Naive B cell (primary cell): ENCODE measurements at regions not wholly inside any gene's neighbourhood (a gene's known extent, or its start where the extent isn't known, plus 50 kb on each side); places are given as distances from the start of the nearest gene placed in this dataset.

ENCODE experiments used
- ATAC-seq, 2 donors: fragments of 150-1000 bp; cut with Tn5 transposase; 2 replicates each; pipeline ENCODE4 v1.10.0; 2021; ENCODE audit warnings: low read depth in 2 of 2, mild to moderate bottlenecking in 2 of 2, moderate library complexity in 2 of 2
- DNase-seq: peaks from one replicate; pipeline ENCODE4 v3.0.0; 2022
- H3K27ac Mint-ChIP-seq, 6 donors: one replicate each; pipeline ENCODE4 v1.8.0; 2020 to 2022; ENCODE audit warnings: mild to moderate bottlenecking in 6 of 6, mixed read lengths in 6 of 6, moderate library complexity in 5 of 6, inconsistent platforms in 2 of 6
- H3K27me3 Mint-ChIP-seq, 3 donors: one replicate each; pipeline ENCODE4 v1.8.0; 2021 to 2022; ENCODE audit warnings: mixed read lengths in 3 of 3, mild to moderate bottlenecking in 1 of 3
- H3K36me3 Mint-ChIP-seq, 2 donors: one replicate each; pipeline ENCODE4 v1.8.0; 2020 to 2022; ENCODE audit warnings: mixed read lengths in 2 of 2, inconsistent platforms in 1 of 2, mild to moderate bottlenecking in 1 of 2
- H3K4me1 Mint-ChIP-seq, 3 donors: one replicate each; pipeline ENCODE4 v1.8.0; 2020 to 2022; ENCODE audit warnings: mixed read lengths in 3 of 3, inconsistent platforms in 1 of 3, mild to moderate bottlenecking in 1 of 3, moderate library complexity in 1 of 3
- H3K4me3 Mint-ChIP-seq, 8 donors: one replicate each; pipeline ENCODE4 v1.8.0; 2020 to 2022; ENCODE audit warnings: mild to moderate bottlenecking in 8 of 8, mixed read lengths in 8 of 8, moderate library complexity in 8 of 8, inconsistent platforms in 2 of 8
- H3K9me3 Mint-ChIP-seq, 7 donors: one replicate each; pipeline ENCODE4 v1.8.0; 2020 to 2022; ENCODE audit warnings: mixed read lengths in 7 of 7, mild to moderate bottlenecking in 5 of 7, inconsistent platforms in 2 of 7, moderate library complexity in 1 of 7

GRCh38 chr2:142220239-142220638, 89.4 kb upstream of the LRP1B start:
- Mint-ChIP-seq H3K27ac (no peak overlapping the region), H3K27me3 (peaks cover 0 to 4% (median 0%) of the 10 kb centered on the region in 3 donors), H3K4me1 (no peaks in the 10 kb centered on the region), H3K36me3 (no peaks in the 10 kb centered on the region), H3K9me3 (peaks cover 0 to 4% (median 0%) of the 10 kb centered on the region in 7 donors), H3K4me3 (no peak overlapping the region)
- ATAC-seq (no peak), DNase-seq (no peak)

DNA sequence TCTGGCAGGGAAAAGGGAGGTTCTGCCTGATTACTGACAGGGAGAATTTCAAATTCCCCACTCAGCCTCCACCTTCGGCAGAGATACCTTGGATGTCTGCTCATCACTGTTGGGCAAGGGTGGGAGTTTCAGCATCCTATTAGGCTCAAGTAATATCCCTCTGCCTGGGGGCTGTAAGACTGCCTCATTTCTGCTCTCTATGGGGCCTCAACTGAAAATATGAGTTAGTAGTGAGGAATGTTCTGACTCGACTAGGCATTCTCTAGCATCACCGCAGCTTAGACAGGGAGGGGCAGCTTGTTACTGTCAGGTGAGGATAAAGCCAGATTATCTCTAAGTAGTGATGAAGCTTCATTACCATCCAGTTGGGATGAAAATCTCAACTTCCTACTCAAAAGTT, 87.7 kb upstream of the LRP1B start:
- Mint-ChIP-seq H3K27ac (no peak overlapping the region), H3K4me1 (no peaks in the 10 kb centered on the region), H3K4me3 (no peak overlapping the region), H3K9me3 (peaks cover 0 to 4% (median 0%) of the 10 kb centered on the region in 7 donors), H3K27me3 (peaks cover 0 to 4% (median 0%) of the 10 kb centered on the region in 3 donors), H3K36me3 (no peaks in the 10 kb centered on the region)
- ATAC-seq (no peak), DNase-seq (no peak)

GRCh38 chr2:142217804-142218203, 87.0 kb upstream of the LRP1B start:
- ATAC-seq (no peak), DNase-seq (no peak)
- H3K27ac Mint-ChIP-seq: no peak overlapping the region
- H3K36me3 Mint-ChIP-seq: no peaks in the 10 kb centered on the region
- no peaks in the 10 kb centered on the region for H3K4me1 Mint-ChIP-seq
- H3K9me3 Mint-ChIP-seq: peaks cover 0 to 4% (median 0%) of the 10 kb centered on the region in 7 donors
- H3K4me3 Mint-ChIP-seq: no peak overlapping the region
- H3K27me3 Mint-ChIP-seq: peaks cover 0 to 4% (median 0%) of the 10 kb centered on the region in 3 donors

GRCh38 chr2:142200062-142200461, 69.2 kb upstream of the LRP1B start:
- Mint-ChIP-seq H3K9me3 (peaks cover 0 to 3% (median 0%) of the 10 kb centered on the region in 7 donors), H3K4me3 (no peak overlapping the region), H3K4me1 (no peaks in the 10 kb centered on the region), H3K27ac (no peak overlapping the region), H3K27me3 (peaks cover 0 to 13% (median 4%) of the 10 kb centered on the region in 3 donors), H3K36me3 (no peaks in the 10 kb centered on the region)
- ATAC-seq (no peak), DNase-seq (no peak)

DNA sequence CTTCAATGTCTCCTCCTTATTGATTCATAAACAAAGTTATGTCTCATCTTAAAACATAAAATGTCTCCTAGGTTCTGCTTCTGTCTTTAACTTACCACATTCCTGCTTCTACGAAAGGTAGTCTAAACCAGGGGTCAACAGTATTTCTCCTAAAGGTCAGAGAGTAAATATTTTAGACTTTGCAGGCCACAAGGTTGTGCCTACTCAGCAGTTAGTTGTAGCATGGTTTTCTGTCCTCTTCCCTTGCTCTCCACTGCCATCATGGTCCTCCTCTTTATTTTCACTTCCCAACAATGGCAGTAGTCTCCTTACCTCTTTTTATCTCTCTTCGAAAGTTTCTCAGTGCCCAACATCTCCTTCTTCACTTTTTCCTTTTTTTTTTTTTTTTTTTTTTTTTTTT, 68.3 kb upstream of the LRP1B start:
- Mint-ChIP-seq H3K27me3 (peaks cover 0 to 13% (median 4%) of the 10 kb centered on the region in 3 donors), H3K36me3 (no peaks in the 10 kb centered on the region), H3K27ac (no peak overlapping the region), H3K9me3 (peaks cover 0 to 2% (median 0%) of the 10 kb centered on the region in 7 donors), H3K4me1 (no peaks in the 10 kb centered on the region), H3K4me3 (no peak overlapping the region)
- DNase-seq (no peak), ATAC-seq (no peak)

DNA sequence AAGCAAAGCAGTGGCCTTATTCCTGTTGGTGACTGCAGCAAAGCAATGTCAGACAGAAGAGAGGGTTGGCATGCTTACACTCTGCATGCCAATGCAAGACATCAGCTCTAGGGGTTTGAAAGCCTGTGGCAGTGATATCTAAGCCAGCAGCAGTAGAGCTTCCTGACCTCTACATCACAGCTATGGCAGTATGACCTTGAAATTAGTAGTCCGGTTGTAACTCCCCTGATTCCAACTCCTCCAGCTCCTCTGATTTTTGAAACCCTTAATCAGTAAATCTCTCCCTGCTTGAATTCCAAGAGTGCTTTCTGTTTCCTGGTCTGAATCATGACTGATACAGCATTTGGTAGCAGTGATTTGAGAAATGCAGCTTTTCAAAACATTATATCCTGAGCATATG, 60.0 kb upstream of the LRP1B start:
- Mint-ChIP-seq H3K36me3 (no peaks in the 10 kb centered on the region), H3K4me3 (no peak overlapping the region), H3K27me3 (no peaks in the 10 kb centered on the region), H3K4me1 (peaks cover 3 to 5% (median 5%) of the 10 kb centered on the region in 3 donors), H3K9me3 (no peaks in the 10 kb centered on the region), H3K27ac (no peak overlapping the region)
- ATAC-seq (no peak), DNase-seq (no peak)

- Mint-ChIP-seq H3K27ac (no peak overlapping the region), H3K4me3 (no peak overlapping the region), H3K4me1 (peaks cover 5 to 14% (median 7%) of the 10 kb centered on the region in 3 donors), H3K27me3 (no peaks in the 10 kb centered on the region), H3K9me3 (no peaks in the 10 kb centered on the region), H3K36me3 (no peaks in the 10 kb centered on the region)
- ATAC-seq: no peak
- DNase-seq: no peak
These were observed 58.7 kb upstream of the LRP1B start for GRCh38 chr2:142189501-142189900.

DNA sequence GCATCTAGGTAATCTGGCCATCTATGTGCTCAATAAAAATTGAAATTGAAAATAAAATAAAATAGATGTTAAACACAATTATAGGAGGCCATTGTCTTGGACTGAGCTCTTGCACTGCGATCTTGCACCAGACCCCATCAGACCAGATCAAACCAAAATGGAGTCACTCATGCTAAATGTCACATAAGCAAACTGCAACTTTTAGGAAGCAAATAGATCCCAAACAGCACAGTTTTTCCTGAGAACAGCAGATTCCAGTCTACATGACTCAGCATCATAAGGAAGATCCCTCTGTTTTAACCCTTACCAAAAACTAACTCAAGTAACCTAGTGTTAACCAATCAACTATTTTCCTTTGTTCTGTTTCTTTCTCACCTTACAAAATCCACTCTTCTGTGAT, 57.7 kb upstream of the LRP1B start:
- Mint-ChIP-seq H3K4me3 (no peak overlapping the region), H3K4me1 (peaks cover 5 to 14% (median 7%) of the 10 kb centered on the region in 3 donors), H3K27ac (no peak overlapping the region), H3K27me3 (no peaks in the 10 kb centered on the region), H3K36me3 (no peaks in the 10 kb centered on the region), H3K9me3 (no peaks in the 10 kb centered on the region)
- DNase-seq (no peak), ATAC-seq (no peak)

DNA sequence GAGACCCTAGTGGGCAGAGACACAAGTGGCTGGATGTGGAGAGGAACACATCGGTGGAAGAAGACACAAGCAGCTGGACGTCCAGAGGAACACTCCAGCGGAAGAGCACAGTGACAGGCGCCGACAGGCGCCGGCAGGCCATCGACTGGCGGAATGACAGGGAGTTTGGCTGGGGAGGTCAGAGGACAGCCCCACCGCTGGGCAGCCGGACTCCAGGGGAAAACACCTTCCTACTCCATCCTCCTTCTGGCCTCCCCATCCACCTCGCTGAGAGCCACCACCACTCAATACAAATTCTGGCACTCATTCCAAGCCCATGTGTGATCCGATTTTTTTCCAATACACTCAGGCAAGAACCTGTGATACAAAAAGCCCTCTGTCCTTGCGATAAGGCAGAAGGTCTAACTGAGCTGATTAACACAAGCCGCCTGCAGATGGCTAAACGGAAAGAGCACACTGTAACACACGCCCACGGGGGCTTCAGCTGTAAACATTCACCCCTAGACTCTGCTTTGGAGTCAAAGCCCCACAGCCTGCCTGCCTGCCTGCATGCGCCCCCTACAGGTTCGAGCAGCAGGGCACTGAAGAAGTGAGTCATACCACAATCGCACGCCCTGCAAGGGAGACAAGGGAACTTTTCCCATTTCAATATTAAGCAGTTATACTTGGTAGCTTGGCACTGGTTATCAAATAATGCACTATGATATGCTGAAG, 50.2 kb upstream of the LRP1B start:
- ATAC-seq (no peak), DNase-seq (no peak)
- Mint-ChIP-seq H3K9me3 (peaks cover 0 to 2% (median 0%) of the 10 kb centered on the region in 7 donors), H3K36me3 (no peaks in the 10 kb centered on the region), H3K27me3 (no peaks in the 10 kb centered on the region), H3K4me1 (peaks cover 1 to 11% (median 6%) of the 10 kb centered on the region in 3 donors), H3K4me3 (no peak overlapping the region), H3K27ac (no peak overlapping the region)
